Activated T-cell treated with anti-CD3 and anti-CD28 coated beads, Interleukin-2, amount 50 U/mL, for 72 hours (primary cell): ENCODE measurements at regions not wholly inside any gene's neighbourhood (a gene's known extent, or its start where the extent isn't known, plus 50 kb on each side); places are given as distances from the start of the nearest gene placed in this dataset.

ENCODE experiments used
- ATAC-seq, 2 donors: fragments of 150-1000 bp; cut with Tn5 transposase; replicated peaks in 1 of 2; 2 replicates each; pipeline ENCODE4 v1.10.0; 2021; ENCODE audit warnings: moderate library complexity in 2 of 2, mild to moderate bottlenecking in 1 of 2
- DNase-seq, 2 donors: peaks; one replicate each; pipeline ENCODE4 v3.0.0; 2021 to 2022; ENCODE audit warnings: mixed read lengths in 1 of 2
- H3K27ac Mint-ChIP-seq: one replicate; pipeline ENCODE4 v1.8.0; 2022; ENCODE audit warnings: mild to moderate bottlenecking, moderate library complexity, mixed read lengths
- H3K27me3 Mint-ChIP-seq: one replicate; pipeline ENCODE4 v1.8.0; 2022; ENCODE audit warnings: low read depth, mixed read lengths
- H3K36me3 Mint-ChIP-seq, 2 donors: one replicate each; pipeline ENCODE4 v1.8.0; 2022; ENCODE audit warnings: mixed read lengths in 2 of 2, mild to moderate bottlenecking in 1 of 2; ENCODE audit not compliant: insufficient read depth in 2 of 2
- H3K4me1 Mint-ChIP-seq: one replicate; pipeline ENCODE4 v1.8.0; 2022; ENCODE audit warnings: low read depth, mixed read lengths
- H3K4me3 Mint-ChIP-seq, 2 donors: one replicate each; pipeline ENCODE4 v1.8.0; 2022; ENCODE audit warnings: mild to moderate bottlenecking in 2 of 2, mixed read lengths in 2 of 2, moderate library complexity in 2 of 2
- H3K9me3 Mint-ChIP-seq, 2 donors: one replicate each; pipeline ENCODE4 v1.8.0; 2022; ENCODE audit warnings: mixed read lengths in 2 of 2

- ATAC-seq (no peak), DNase-seq (no peak)
- Mint-ChIP-seq H3K4me3 (no peak overlapping the region), H3K9me3 (peaks cover 2 to 4% of the 10 kb centered on the region in 2 donors), H3K4me1 (no peaks in the 10 kb centered on the region), H3K27me3 (no peaks in the 10 kb centered on the region), H3K27ac (no peak overlapping the region), H3K36me3 (no peaks in the 10 kb centered on the region)
These were observed 162.9 kb upstream of the GATA6 start for GRCh38 chr18:22006458-22006857.

DNA sequence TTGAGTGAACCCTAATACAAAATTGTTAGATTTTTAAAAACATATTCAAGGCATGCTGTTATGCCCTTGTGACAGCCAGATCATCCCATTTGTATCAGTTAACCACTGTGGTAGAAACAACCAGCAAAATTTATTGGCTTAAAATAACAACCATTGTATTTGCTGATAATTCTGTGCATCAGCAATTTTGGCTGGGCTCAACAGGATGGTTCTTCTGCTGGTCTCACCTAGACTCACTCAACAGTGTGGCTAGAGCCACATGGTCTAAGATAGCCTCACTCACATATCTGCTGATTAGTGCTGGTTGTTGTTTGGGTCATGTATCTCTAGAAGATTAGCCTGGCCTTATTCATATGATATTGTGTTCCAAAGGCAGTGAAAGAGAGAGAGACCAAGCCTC is 160.1 kb upstream of the GATA6 start:
- no peaks in the 10 kb centered on the region for H3K27me3 Mint-ChIP-seq
- no peak overlapping the region for H3K4me3 Mint-ChIP-seq
- no peak overlapping the region for H3K27ac Mint-ChIP-seq
- ATAC-seq: no peak
- H3K4me1 Mint-ChIP-seq: no peaks in the 10 kb centered on the region
- no peak for DNase-seq
- peaks cover 0 to 2% of the 10 kb centered on the region in 2 donors for H3K36me3 Mint-ChIP-seq
- peaks cover 4 to 9% of the 10 kb centered on the region in 2 donors for H3K9me3 Mint-ChIP-seq

- no peaks in the 10 kb centered on the region for H3K27me3 Mint-ChIP-seq
- peaks cover 3 to 9% of the 10 kb centered on the region in 2 donors for H3K9me3 Mint-ChIP-seq
- no peak for DNase-seq
- H3K36me3 Mint-ChIP-seq: peaks cover 0 to 2% of the 10 kb centered on the region in 2 donors
- no peak overlapping the region for H3K4me3 Mint-ChIP-seq
- ATAC-seq: no peak
- no peak overlapping the region for H3K27ac Mint-ChIP-seq
- H3K4me1 Mint-ChIP-seq: no peaks in the 10 kb centered on the region
These were observed 155.4 kb upstream of the GATA6 start for GRCh38 chr18:22013993-22014392.

- no peak overlapping the region for H3K27ac Mint-ChIP-seq
- DNase-seq (no peak), ATAC-seq (no peak)
- H3K36me3 Mint-ChIP-seq: peaks cover 0 to 2% of the 10 kb centered on the region in 2 donors
- no peak overlapping the region for H3K4me3 Mint-ChIP-seq
- no peaks in the 10 kb centered on the region for H3K27me3 Mint-ChIP-seq
- H3K4me1 Mint-ChIP-seq: no peaks in the 10 kb centered on the region
- H3K9me3 Mint-ChIP-seq: peaks cover 3 to 9% of the 10 kb centered on the region in 2 donors
These were observed 154.2 kb upstream of the GATA6 start for GRCh38 chr18:22015156-22015555.

- ATAC-seq: no peak
- no peaks in the 10 kb centered on the region for H3K27me3 Mint-ChIP-seq
These were observed 151.0 kb upstream of the GATA6 start for GRCh38 chr18:22018366-22018765.

DNA sequence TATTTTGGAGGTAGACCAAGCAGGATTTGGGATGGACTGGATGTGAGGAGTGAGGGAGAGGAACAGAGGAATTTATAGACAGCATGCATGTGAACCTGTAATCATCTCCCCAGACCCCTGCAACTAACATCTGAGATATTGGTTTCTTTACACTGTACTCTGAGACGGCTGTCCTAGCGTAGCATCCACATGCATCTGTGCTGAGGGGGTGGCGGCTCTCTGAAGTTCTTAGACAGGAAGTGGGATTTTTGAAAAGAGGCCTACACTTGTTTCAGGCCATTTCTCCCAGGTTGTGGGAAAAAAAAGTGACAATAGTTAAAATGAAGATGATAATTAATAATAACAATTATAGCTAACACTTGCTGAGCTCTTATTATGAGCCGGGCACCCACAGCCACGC is 150.2 kb upstream of the GATA6 start:
- Mint-ChIP-seq H3K27ac (no peak overlapping the region), H3K9me3 (peaks cover under 1 to 2% of the 10 kb centered on the region in 2 donors), H3K4me1 (no peaks in the 10 kb centered on the region), H3K27me3 (no peaks in the 10 kb centered on the region), H3K4me3 (no peak overlapping the region), H3K36me3 (no peaks in the 10 kb centered on the region)
- no peak for DNase-seq
- ATAC-seq: no peak

More at GRCh38 chr18:22018366-22018765, 151.0 kb upstream of the GATA6 start:
- no peak overlapping the region for H3K27ac Mint-ChIP-seq
- peaks cover 0 to 2% of the 10 kb centered on the region in 2 donors for H3K36me3 Mint-ChIP-seq
- no peak for DNase-seq
- H3K4me1 Mint-ChIP-seq: no peaks in the 10 kb centered on the region
- peaks cover 2 to 5% of the 10 kb centered on the region in 2 donors for H3K9me3 Mint-ChIP-seq
- no peak overlapping the region for H3K4me3 Mint-ChIP-seq

DNA sequence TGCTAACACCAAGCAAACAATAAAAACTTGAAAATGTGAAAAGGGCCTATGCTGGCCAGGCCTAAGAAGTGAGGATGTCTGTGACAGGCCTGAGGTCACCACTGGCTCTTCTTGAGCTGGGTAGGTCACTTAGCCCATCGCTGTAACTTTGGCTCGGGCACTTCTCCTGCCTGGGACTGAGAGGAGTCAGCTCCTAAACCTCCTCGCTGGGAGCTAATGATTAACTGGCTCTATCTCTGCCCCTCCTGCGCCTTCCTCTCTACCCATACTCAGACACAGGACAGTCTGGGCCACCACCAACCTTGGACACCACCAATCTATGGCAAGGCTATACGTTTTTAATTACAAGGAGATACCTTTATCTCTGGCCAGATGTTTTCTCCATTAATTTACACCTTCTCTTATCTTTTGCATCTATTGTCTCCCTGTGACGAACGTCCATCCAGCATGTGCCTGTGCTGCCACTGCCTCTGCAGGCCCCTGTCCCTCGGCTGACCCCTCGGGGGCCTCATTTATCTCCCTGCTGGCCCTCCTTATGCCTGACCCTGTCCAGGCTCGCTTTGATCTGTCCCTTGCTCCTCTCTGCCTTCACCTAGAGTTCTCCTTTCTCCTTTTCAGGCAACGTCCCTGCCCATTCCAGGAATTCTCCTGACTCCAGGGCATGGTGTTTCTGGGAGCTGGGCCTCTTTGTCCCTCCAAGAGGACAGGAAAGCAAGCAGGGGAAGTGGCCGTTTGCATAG is 149.1 kb upstream of the GATA6 start:
- Mint-ChIP-seq H3K27ac (no peak overlapping the region), H3K36me3 (no peaks in the 10 kb centered on the region), H3K9me3 (peaks cover 0 to 2% of the 10 kb centered on the region in 2 donors), H3K4me1 (no peaks in the 10 kb centered on the region), H3K4me3 (no peak overlapping the region), H3K27me3 (no peaks in the 10 kb centered on the region)
- ATAC-seq (no peak), DNase-seq (no peak)

DNA sequence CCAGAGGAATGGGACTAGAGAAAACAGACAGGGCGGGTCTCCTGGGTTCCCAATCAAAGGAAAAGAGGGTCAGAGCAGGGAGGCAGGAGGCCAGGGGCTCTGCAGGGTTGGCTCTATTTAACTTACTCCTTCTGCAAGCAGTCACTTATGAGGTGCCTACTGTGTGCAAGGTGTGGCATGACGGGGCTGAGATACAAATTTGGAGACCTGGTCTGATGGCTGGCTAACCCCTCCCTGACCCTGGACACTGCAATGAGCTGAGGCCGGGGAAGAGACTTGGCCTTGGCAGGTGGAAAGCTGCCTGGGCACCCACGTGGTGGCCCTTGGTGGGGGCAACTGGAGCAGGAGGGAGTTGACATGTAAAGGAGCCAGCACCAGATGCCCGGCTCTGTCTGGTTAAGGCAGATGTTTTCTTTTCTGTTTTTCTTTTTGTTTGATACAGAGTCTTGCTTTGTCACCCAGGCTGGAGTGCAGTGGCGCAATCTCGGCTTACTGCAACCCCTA is 148.5 kb upstream of the GATA6 start:
- Mint-ChIP-seq H3K4me1 (no peaks in the 10 kb centered on the region), H3K27me3 (no peaks in the 10 kb centered on the region), H3K36me3 (no peaks in the 10 kb centered on the region), H3K27ac (no peak overlapping the region), H3K9me3 (peaks cover 0 to 2% of the 10 kb centered on the region in 2 donors), H3K4me3 (no peak overlapping the region)
- ATAC-seq (no peak), DNase-seq (no peak)

- ATAC-seq (no peak), DNase-seq (no peak)
- Mint-ChIP-seq H3K9me3 (no peaks in the 10 kb centered on the region), H3K27ac (no peak overlapping the region), H3K4me1 (no peaks in the 10 kb centered on the region), H3K4me3 (no peak overlapping the region), H3K27me3 (no peaks in the 10 kb centered on the region), H3K36me3 (no peaks in the 10 kb centered on the region)
These were observed 147.7 kb upstream of the GATA6 start for GRCh38 chr18:22021701-22022100.

- Mint-ChIP-seq H3K4me3 (no peak overlapping the region), H3K9me3 (no peaks in the 10 kb centered on the region), H3K27ac (no peak overlapping the region), H3K4me1 (no peaks in the 10 kb centered on the region), H3K27me3 (no peaks in the 10 kb centered on the region), H3K36me3 (no peaks in the 10 kb centered on the region)
- no peak for ATAC-seq
- no peak for DNase-seq
These were observed 144.5 kb upstream of the GATA6 start for GRCh38 chr18:22024924-22025323.

GRCh38 chr18:22026362-22026761 is 143.0 kb upstream of the GATA6 start:
- no peaks in the 10 kb centered on the region for H3K9me3 Mint-ChIP-seq
- ATAC-seq: no peak

DNA sequence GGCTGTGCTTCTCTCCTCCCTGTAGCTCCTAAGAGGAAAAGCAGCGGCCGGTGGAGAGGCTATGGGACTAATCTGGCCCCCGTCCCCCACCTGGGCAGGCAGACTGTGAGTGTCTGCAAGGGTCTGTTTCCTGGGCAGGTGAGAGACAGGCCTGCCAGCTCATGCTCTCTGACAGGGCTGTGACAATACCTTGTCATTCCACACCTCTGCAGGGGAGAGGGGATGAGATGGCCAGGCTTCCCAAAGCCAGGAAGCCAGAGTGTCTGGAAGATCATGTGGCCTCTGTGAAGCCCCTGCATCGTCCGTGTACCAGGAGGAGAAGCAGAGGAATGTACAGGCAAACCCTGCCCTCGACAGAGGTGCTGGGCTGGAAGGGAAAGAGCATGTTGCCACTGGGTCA is 142.5 kb upstream of the GATA6 start:
- H3K27ac Mint-ChIP-seq: no peak overlapping the region

More at GRCh38 chr18:22026362-22026761, 143.0 kb upstream of the GATA6 start:
- Mint-ChIP-seq H3K4me3 (no peak overlapping the region), H3K27ac (no peak overlapping the region), H3K36me3 (no peaks in the 10 kb centered on the region), H3K4me1 (no peaks in the 10 kb centered on the region), H3K27me3 (no peaks in the 10 kb centered on the region)
- DNase-seq: no peak

GRCh38 chr18:22031611-22032010 is 137.8 kb upstream of the GATA6 start:
- no peak for DNase-seq
- no peak overlapping the region for H3K4me3 Mint-ChIP-seq
- no peaks in the 10 kb centered on the region for H3K4me1 Mint-ChIP-seq
- no peaks in the 10 kb centered on the region for H3K9me3 Mint-ChIP-seq
- no peaks in the 10 kb centered on the region for H3K27me3 Mint-ChIP-seq
- no peak for ATAC-seq
- H3K36me3 Mint-ChIP-seq: no peaks in the 10 kb centered on the region
- H3K27ac Mint-ChIP-seq: no peak overlapping the region

More for the DNA sequence above, 142.5 kb upstream of the GATA6 start:
- DNase-seq (no peak), ATAC-seq (no peak)
- no peaks in the 10 kb centered on the region for H3K4me1 Mint-ChIP-seq
- no peaks in the 10 kb centered on the region for H3K27me3 Mint-ChIP-seq
- H3K4me3 Mint-ChIP-seq: no peak overlapping the region
- H3K9me3 Mint-ChIP-seq: no peaks in the 10 kb centered on the region
- H3K36me3 Mint-ChIP-seq: no peaks in the 10 kb centered on the region
